HEK293 (cell line): ENCODE measurements at regions not wholly inside any gene's neighbourhood (a gene's known extent, or its start where the extent isn't known, plus 50 kb on each side); places are given as distances from the start of the nearest gene placed in this dataset.

Experiments used
- CTCF ChIA-PET: fragments of 350-600 bp; formaldehyde crosslinking; extraction: SDS; loops from one replicate; lab custom pipeline; 2021; ENCODE audit warnings: antibody characterized with exemption; lab: Yijun Ruan, JAX
- POLR2A ChIA-PET: fragments of 300-600 bp; formaldehyde crosslinking; extraction: SDS; loops from one replicate; lab custom pipeline; 2020; ENCODE audit warnings: antibody characterized with exemption, inconsistent platforms; lab: Yijun Ruan, JAX
- H3K27ac ChIP-seq: fragments of 200-500 bp; sonication (Bioruptor generic); 2 replicates; pipeline ENCODE4 v1.5.1; 2014; ENCODE audit warnings: low read depth, low read length, control low read depth, inconsistent platforms; ENCODE audit errors: extremely low read depth
- H3K36me3 ChIP-seq, 2 experiments: fragments of 200-500 bp in 1 of 2; sonication (Bioruptor generic) in 1 of 2; 1 replicate in 1 of 2; 2 replicates in 1 of 2; pipeline ENCODE4 v1.5.1; 2014 to 2017; ENCODE audit warnings: inconsistent platforms in 2 of 2, low read length in 2 of 2; ENCODE audit not compliant: control insufficient read depth in 2 of 2, insufficient read depth in 1 of 2
- H3K4me1 ChIP-seq: fragments of 200-500 bp; sonication (Bioruptor generic); 2 replicates; pipeline ENCODE4 v1.5.1; 2014; ENCODE audit warnings: mild to moderate bottlenecking, low read length, inconsistent platforms; ENCODE audit not compliant: control insufficient read depth, insufficient read depth
- H3K4me3 ChIP-seq: 2 replicates; pipeline ENCODE4 v1.5.1; 2011; ENCODE audit warnings: low read depth, mild to moderate bottlenecking, control low read depth, low read length, moderate library complexity
- H3K9me3 ChIP-seq: fragments of 200-500 bp; sonication (Bioruptor generic); 2 replicates; pipeline ENCODE4 v1.5.1; 2014; ENCODE audit warnings: low read depth, low read length, inconsistent platforms; ENCODE audit not compliant: control insufficient read depth, insufficient read depth
- BCL11A ChIP-seq: fragments of 450-650 bp; formaldehyde crosslinking; IDR thresholded peaks from 2 replicates; pipeline ENCODE4 v1.5.1; 2016; ENCODE audit warnings: low read depth, missing biosample characterization, missing genetic modification characterization
- FEZF1 ChIP-seq: fragments of 450-650 bp; formaldehyde crosslinking; IDR thresholded peaks from 2 replicates; pipeline ENCODE4 v1.5.1; 2016; ENCODE audit warnings: missing biosample characterization, missing genetic modification characterization
- GLIS1 ChIP-seq: fragments of 450-650 bp; formaldehyde crosslinking; IDR thresholded peaks from 2 replicates; pipeline ENCODE4 v1.5.1; 2016; ENCODE audit warnings: missing biosample characterization, missing genetic modification characterization
- KLF8 ChIP-seq: fragments of 450-650 bp; formaldehyde crosslinking; IDR thresholded peaks from 2 replicates; pipeline ENCODE4 v1.5.1; 2016; ENCODE audit warnings: missing biosample characterization, missing genetic modification characterization
- MYNN ChIP-seq: fragments of 450-650 bp; formaldehyde crosslinking; IDR thresholded peaks from 2 replicates; pipeline ENCODE4 v1.5.1; 2016; ENCODE audit warnings: missing biosample characterization, missing genetic modification characterization, borderline replicate concordance
- OSR2 ChIP-seq: fragments of 450-650 bp; formaldehyde crosslinking; IDR thresholded peaks from 2 replicates; pipeline ENCODE4 v1.5.1; 2016; ENCODE audit warnings: missing biosample characterization, missing genetic modification characterization
- PRDM6 ChIP-seq: fragments of 450-650 bp; formaldehyde crosslinking; IDR thresholded peaks from 2 replicates; pipeline ENCODE4 v1.5.1; 2017; ENCODE audit warnings: missing biosample characterization, missing genetic modification characterization
- SETDB1 ChIP-seq: IDR thresholded peaks from one replicate; pipeline ENCODE4 v1.6.1; 2017; ENCODE audit warnings: mild to moderate bottlenecking, low read length, moderate library complexity, mixed read lengths; ENCODE audit not compliant: insufficient read length
- SP7 ChIP-seq: fragments of 450-650 bp; formaldehyde crosslinking; IDR thresholded peaks from 2 replicates; pipeline ENCODE4 v1.5.1; 2016; ENCODE audit warnings: missing biosample characterization, missing genetic modification characterization
- YY2 ChIP-seq: fragments of 450-650 bp; formaldehyde crosslinking; IDR thresholded peaks from 2 replicates; pipeline ENCODE4 v1.5.1; 2016; ENCODE audit warnings: missing biosample characterization, missing genetic modification characterization
- ZBTB7A ChIP-seq: fragments of 450-650 bp; formaldehyde crosslinking; IDR thresholded peaks from 2 replicates; pipeline ENCODE4 v1.5.1; 2016; ENCODE audit warnings: low read depth, missing biosample characterization, missing genetic modification characterization
- ZBTB8A ChIP-seq: fragments of 450-650 bp; formaldehyde crosslinking; IDR thresholded peaks from 2 replicates; pipeline ENCODE4 v1.5.1; 2016; ENCODE audit warnings: missing biosample characterization, missing genetic modification characterization
- ZEB2 ChIP-seq: fragments of 450-650 bp; formaldehyde crosslinking; IDR thresholded peaks from 2 replicates; pipeline ENCODE4 v1.5.1; 2016; ENCODE audit warnings: missing biosample characterization, missing genetic modification characterization
- ZFP41 ChIP-seq: fragments of 450-650 bp; formaldehyde crosslinking; IDR thresholded peaks from 2 replicates; pipeline ENCODE4 v1.5.1; 2016; ENCODE audit warnings: missing biosample characterization, missing genetic modification characterization, borderline replicate concordance
- ZIC2 ChIP-seq: fragments of 450-650 bp; formaldehyde crosslinking; IDR thresholded peaks from 2 replicates; pipeline ENCODE4 v1.5.1; 2016; ENCODE audit warnings: missing biosample characterization, missing genetic modification characterization
- ZNF114 ChIP-seq: fragments of 450-650 bp; formaldehyde crosslinking; IDR thresholded peaks from 2 replicates; pipeline ENCODE4 v1.5.0; 2017; ENCODE audit warnings: missing biosample characterization, missing genetic modification characterization
- ZNF155 ChIP-seq: fragments of 450-650 bp; formaldehyde crosslinking; IDR thresholded peaks from 2 replicates; pipeline ENCODE4 v1.5.1; 2016; ENCODE audit warnings: missing biosample characterization, missing genetic modification characterization
- ZNF169 ChIP-seq: fragments of 450-650 bp; formaldehyde crosslinking; IDR thresholded peaks from 2 replicates; pipeline ENCODE4 v1.5.1; 2016; ENCODE audit warnings: missing biosample characterization, missing genetic modification characterization
- ZNF175 ChIP-seq: fragments of 450-650 bp; formaldehyde crosslinking; IDR thresholded peaks from 2 replicates; pipeline ENCODE4 v1.5.1; 2016; ENCODE audit warnings: missing biosample characterization, missing genetic modification characterization
- ZNF2 ChIP-seq: fragments of 450-650 bp; formaldehyde crosslinking; IDR thresholded peaks from 2 replicates; pipeline ENCODE4 v1.5.1; 2016; ENCODE audit warnings: missing biosample characterization, missing genetic modification characterization
- ZNF302 ChIP-seq: fragments of 450-650 bp; formaldehyde crosslinking; IDR thresholded peaks from 2 replicates; pipeline ENCODE4 v1.5.1; 2016; ENCODE audit warnings: missing biosample characterization, missing genetic modification characterization, low read depth
- ZNF335 ChIP-seq: fragments of 450-650 bp; formaldehyde crosslinking; conservative IDR thresholded peaks from 2 replicates; pipeline ENCODE4 v1.5.1; 2016; ENCODE audit warnings: missing biosample characterization, missing genetic modification characterization
- ZNF341 ChIP-seq: fragments of 450-650 bp; formaldehyde crosslinking; IDR thresholded peaks from 2 replicates; pipeline ENCODE4; 2016; ENCODE audit warnings: low read depth, missing biosample characterization, missing genetic modification characterization
- ZNF394 ChIP-seq: fragments of 450-650 bp; formaldehyde crosslinking; IDR thresholded peaks from 2 replicates; pipeline ENCODE4 v1.5.1; 2016; ENCODE audit warnings: missing biosample characterization, missing genetic modification characterization, mild to moderate bottlenecking, moderate library complexity, borderline replicate concordance
- ZNF48 ChIP-seq: fragments of 450-650 bp; formaldehyde crosslinking; IDR thresholded peaks from 2 replicates; pipeline ENCODE4 v1.5.1; 2016; ENCODE audit warnings: missing biosample characterization, missing genetic modification characterization
- ZNF530 ChIP-seq: fragments of 450-650 bp; formaldehyde crosslinking; IDR thresholded peaks from 2 replicates; pipeline ENCODE4 v1.5.1; 2016; ENCODE audit warnings: low read depth, missing biosample characterization, missing genetic modification characterization
- ZNF626 ChIP-seq: fragments of 450-650 bp; sonication (Bioruptor Pico); formaldehyde crosslinking; IDR thresholded peaks from 2 replicates; pipeline ENCODE4 v1.5.1; 2018; ENCODE audit warnings: missing biosample characterization, missing genetic modification characterization, inconsistent platforms
- ZNF629 ChIP-seq: fragments of 450-650 bp; formaldehyde crosslinking; IDR thresholded peaks from 2 replicates; pipeline ENCODE4 v1.5.1; 2017; ENCODE audit warnings: missing biosample characterization, missing genetic modification characterization
- ZNF660 ChIP-seq: fragments of 450-650 bp; IDR thresholded peaks from 2 replicates; pipeline ENCODE4 v1.5.1; 2018; ENCODE audit warnings: missing biosample characterization, mild to moderate bottlenecking, missing genetic modification characterization
- ZNF664 ChIP-seq: fragments of 450-650 bp; formaldehyde crosslinking; IDR thresholded peaks from 2 replicates; pipeline ENCODE4 v1.5.1; 2016; ENCODE audit warnings: missing biosample characterization, missing genetic modification characterization
- ZSCAN30 ChIP-seq: fragments of 450-650 bp; IDR thresholded peaks from 2 replicates; pipeline ENCODE4 v1.5.1; 2018; ENCODE audit warnings: missing biosample characterization, mild to moderate bottlenecking, missing genetic modification characterization, moderate library complexity
- ZXDB ChIP-seq: fragments of 450-650 bp; formaldehyde crosslinking; IDR thresholded peaks from 2 replicates; pipeline ENCODE4 v1.5.1; 2016; ENCODE audit warnings: missing biosample characterization, missing genetic modification characterization
- TF ChIP-seq, protein P1 (sequence below): fragments of 450-650 bp; formaldehyde crosslinking; IDR thresholded peaks from 2 replicates; pipeline ENCODE4 v1.5.1; 2016; ENCODE audit warnings: missing biosample characterization, missing genetic modification characterization
- TF ChIP-seq, protein P2 (sequence below): fragments of 450-650 bp; formaldehyde crosslinking; IDR thresholded peaks from 2 replicates; pipeline ENCODE4 v1.5.1; 2016; ENCODE audit warnings: missing biosample characterization, missing genetic modification characterization

- Histone ChIP-seq H3K27ac (peak overlapping the region; percentile 9; the same call in 1 of the 2 replicates), H3K4me1 (peaks cover 9% of the 10 kb centered on the region), H3K36me3 (no peaks in the 10 kb centered on the region), H3K9me3 (no peaks in the 10 kb centered on the region), H3K4me3 (no peak overlapping the region)
- CTCF ChIA-PET: no interaction called here
- peak; percentile 59; the same call in 1 of the 2 replicates for TF ChIP-seq FEZF1
- TF ChIP-seq, protein P1, sequence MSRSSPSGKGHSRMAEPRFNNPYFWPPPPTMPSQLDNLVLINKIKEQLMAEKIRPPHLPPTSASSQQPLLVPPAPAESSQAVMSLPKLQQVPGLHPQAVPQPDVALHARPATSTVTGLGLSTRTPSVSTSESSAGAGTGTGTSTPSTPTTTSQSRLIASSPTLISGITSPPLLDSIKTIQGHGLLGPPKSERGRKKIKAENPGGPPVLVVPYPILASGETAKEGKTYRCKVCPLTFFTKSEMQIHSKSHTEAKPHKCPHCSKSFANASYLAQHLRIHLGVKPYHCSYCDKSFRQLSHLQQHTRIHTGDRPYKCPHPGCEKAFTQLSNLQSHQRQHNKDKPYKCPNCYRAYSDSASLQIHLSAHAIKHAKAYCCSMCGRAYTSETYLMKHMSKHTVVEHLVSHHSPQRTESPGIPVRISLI (tag by site-specific recombination): no peak
- no peak for TF ChIP-seq ZIC2 (tag by site-specific recombination)
- TF ChIP-seq ZNF2 (tag by site-specific recombination): no peak
- TF ChIP-seq SP7: no peak
- TF ChIP-seq ZNF660: no peak
- TF ChIP-seq ZNF626 (tag by site-specific recombination): no peak
- TF ChIP-seq ZNF530 (tag by site-specific recombination): no peak
- TF ChIP-seq, protein P2, sequence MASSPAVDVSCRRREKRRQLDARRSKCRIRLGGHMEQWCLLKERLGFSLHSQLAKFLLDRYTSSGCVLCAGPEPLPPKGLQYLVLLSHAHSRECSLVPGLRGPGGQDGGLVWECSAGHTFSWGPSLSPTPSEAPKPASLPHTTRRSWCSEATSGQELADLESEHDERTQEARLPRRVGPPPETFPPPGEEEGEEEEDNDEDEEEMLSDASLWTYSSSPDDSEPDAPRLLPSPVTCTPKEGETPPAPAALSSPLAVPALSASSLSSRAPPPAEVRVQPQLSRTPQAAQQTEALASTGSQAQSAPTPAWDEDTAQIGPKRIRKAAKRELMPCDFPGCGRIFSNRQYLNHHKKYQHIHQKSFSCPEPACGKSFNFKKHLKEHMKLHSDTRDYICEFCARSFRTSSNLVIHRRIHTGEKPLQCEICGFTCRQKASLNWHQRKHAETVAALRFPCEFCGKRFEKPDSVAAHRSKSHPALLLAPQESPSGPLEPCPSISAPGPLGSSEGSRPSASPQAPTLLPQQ: 0 out of 2 replicates have a peak, but pooled peaks have one; percentile 14
- TF ChIP-seq ZEB2 (tag by site-specific recombination): no peak
- TF ChIP-seq PRDM6: peak; percentile 15; the same call in 1 of the 2 replicates
- peak; percentile 99 for TF ChIP-seq GLIS1 (tag by site-specific recombination)
- TF ChIP-seq ZFP41 (tag by site-specific recombination): no peak
- TF ChIP-seq MYNN (tag by site-specific recombination): no peak
- 0 out of 2 replicates have a peak, but pooled peaks have one; percentile 25 for TF ChIP-seq ZNF664
- TF ChIP-seq ZBTB8A (tag by site-specific recombination): 0 out of 2 replicates have a peak, but pooled peaks have one; percentile 22
- peak; percentile 49; the same call in 1 of the 2 replicates for TF ChIP-seq ZXDB (tag by site-specific recombination)
- TF ChIP-seq ZBTB7A (tag by site-specific recombination): no peak
- no peak for TF ChIP-seq ZNF169 (tag by site-specific recombination)
- peak; percentile 70 for TF ChIP-seq OSR2
- TF ChIP-seq ZNF114 (tag by site-specific recombination): no peak
- no peak for TF ChIP-seq ZNF48 (tag by site-specific recombination)
- no peak for TF ChIP-seq ZNF394 (tag by site-specific recombination)
- POLR2A ChIA-PET: no interaction called here
These were observed 119.1 kb upstream of the EGLN3 start for GRCh38 chr14:34069854-34070582.

DNA sequence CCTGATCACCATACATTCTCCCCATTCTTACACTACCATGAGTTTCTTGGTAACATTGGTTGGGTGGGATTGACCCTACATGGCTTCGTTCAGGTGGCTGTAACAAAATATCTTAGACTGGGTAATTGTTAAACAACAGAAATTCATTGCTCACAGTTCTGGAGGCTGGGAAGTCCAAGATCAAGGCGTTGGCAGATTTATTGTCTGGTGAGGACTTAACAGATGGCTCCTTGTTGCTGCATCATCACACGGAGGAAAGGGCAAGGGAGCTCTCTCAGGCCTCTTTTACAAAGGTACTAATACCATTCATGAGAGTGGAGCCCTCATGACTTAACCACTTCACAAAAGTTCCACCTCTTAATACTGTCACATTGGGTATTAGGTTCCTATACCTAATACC is 116.7 kb upstream of the EGLN3 start:
- CTCF ChIA-PET: no interaction called here
- H3K27ac ChIP-seq: no peak overlapping the region
- POLR2A ChIA-PET: no interaction called here
- TF ChIP-seq SETDB1 (no peak), ZNF664 (no peak), ZNF48 (tag by site-specific recombination) (no peak), ZNF341 (tag by site-specific recombination) (no peak), ZNF114 (tag by site-specific recombination) (no peak), KLF8 (tag by site-specific recombination) (no peak), ZNF302 (tag by site-specific recombination) (no peak), ZSCAN30 (no peak), ZNF629 (tag by site-specific recombination) (no peak), BCL11A (tag by site-specific recombination) (no peak), ZNF175 (tag by site-specific recombination) (no peak), ZNF335 (tag by site-specific recombination) (no peak), YY2 (tag by site-specific recombination) (no peak), ZNF155 (tag by site-specific recombination) (no peak)

More for the DNA sequence above, 116.7 kb upstream of the EGLN3 start:
- Histone ChIP-seq H3K36me3 (no peaks in the 10 kb centered on the region), H3K4me3 (no peak overlapping the region), H3K9me3 (no peaks in the 10 kb centered on the region), H3K4me1 (peaks cover 9% of the 10 kb centered on the region)
